GM12874 (cell line): ENCODE measurements at regions not wholly inside any gene's neighbourhood (a gene's known extent, or its start where the extent isn't known, plus 50 kb on each side); places are given as distances from the start of the nearest gene placed in this dataset.

Source experiments
- TF ChIP-seq, protein P1 (sequence below): IDR thresholded peaks from 2 replicates; pipeline ENCODE4 v1.5.1; 2011; ENCODE audit warnings: low read depth, mild to moderate bottlenecking, control low read depth, low read length, moderate library complexity; ENCODE audit not compliant: insufficient read depth

GRCh38 chr10:62736168-62736546, 68.4 kb upstream of the ADO start:
- TF ChIP-seq, protein P1, sequence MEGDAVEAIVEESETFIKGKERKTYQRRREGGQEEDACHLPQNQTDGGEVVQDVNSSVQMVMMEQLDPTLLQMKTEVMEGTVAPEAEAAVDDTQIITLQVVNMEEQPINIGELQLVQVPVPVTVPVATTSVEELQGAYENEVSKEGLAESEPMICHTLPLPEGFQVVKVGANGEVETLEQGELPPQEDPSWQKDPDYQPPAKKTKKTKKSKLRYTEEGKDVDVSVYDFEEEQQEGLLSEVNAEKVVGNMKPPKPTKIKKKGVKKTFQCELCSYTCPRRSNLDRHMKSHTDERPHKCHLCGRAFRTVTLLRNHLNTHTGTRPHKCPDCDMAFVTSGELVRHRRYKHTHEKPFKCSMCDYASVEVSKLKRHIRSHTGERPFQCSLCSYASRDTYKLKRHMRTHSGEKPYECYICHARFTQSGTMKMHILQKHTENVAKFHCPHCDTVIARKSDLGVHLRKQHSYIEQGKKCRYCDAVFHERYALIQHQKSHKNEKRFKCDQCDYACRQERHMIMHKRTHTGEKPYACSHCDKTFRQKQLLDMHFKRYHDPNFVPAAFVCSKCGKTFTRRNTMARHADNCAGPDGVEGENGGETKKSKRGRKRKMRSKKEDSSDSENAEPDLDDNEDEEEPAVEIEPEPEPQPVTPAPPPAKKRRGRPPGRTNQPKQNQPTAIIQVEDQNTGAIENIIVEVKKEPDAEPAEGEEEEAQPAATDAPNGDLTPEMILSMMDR = no peak

DNA sequence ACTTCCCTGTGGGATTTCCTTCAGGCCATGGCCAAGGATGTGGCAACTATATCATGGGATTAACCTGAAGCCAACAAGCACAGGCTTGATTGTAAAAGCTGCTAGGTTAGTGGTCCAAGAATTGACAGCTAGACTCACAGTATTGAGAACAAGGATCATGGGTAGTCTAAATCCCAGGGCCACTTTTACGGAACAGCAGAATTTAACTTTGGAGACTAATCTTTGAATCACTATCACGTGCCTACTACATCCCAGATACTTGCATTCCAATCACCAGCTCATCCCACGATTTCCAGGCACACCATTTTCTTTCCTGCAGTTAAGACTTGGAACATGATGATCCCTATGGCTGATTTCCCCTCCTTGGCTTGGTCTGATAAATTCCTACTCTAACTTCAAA, 65.6 kb upstream of the ADO start:
- TF ChIP-seq, protein P1 = no peak

- TF ChIP-seq, protein P1 = no peak
These were observed 63.4 kb upstream of the ADO start for GRCh38 chr10:62740885-62741745.

DNA sequence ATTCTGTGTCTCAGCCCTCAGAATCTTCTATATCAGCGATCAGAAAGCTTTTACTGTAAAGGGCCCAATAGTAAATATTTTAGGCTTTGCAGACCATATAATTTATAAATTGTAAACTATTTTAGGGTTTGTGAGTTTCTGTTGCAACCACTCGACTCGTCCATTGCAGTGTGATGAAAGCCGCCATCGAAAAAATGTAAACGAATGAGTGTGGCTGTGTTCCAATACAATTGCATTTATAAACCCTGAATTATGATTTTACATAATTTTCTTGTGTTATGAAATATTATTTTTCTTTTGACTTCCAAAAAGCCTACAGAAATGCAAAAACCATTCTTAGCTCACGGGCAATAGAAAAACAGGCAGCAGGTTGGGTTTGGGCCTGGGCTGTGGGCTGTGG, 62.5 kb upstream of the ADO start:
- TF ChIP-seq, protein P1 = no peak

DNA sequence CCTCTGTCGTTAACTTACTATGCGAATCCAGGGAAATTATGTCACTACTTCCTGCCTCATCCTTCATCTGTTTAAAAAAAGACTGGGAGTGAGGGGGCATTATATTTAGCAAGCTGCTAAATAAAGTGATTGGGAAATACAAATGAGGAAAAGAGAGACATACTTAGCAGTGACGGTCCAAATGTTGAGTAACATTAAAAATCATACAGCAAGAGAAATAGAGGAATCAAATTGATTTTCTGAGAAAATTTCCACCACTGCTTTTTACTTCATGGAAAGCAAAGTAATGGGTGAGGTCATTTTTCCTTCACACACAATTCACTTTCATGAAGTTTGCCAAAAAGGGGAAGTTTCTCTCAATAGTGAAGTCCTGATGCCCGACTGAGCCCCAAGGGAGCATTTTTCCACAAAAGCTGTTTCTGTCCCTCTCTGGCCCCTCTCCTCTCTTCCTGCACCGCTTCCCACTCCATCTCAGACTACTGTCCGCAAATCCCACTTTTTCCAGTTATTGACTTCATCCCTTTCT, 61.9 kb upstream of the ADO start:
- TF ChIP-seq, protein P1 = no peak

GRCh38 chr10:62744136-62744535, 60.4 kb upstream of the ADO start:
- TF ChIP-seq, protein P1 = no peak

DNA sequence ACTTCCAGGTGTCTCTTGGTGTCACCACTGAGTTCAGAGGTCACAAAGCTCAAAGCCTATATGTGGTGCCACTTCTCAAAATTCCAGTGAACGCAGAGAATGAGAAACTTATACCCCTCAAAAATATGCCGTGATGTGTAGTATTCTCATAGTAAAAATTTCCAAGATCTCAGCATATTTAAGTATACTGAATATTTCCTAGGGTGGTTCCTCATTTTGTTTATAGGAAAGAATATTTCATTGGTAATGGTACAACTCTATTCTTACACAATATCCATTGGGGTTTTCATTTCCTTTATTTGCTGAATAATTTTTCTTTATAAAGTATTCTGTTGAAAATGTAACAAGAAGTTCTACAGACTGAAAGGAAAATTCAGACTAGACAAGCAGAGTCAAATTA, 58.9 kb upstream of the ADO start:
- TF ChIP-seq, protein P1 = no peak
